Transverse colon (tissue), 4 donors: ENCODE measurements at regions not wholly inside any gene's neighbourhood (a gene's known extent, or its start where the extent isn't known, plus 50 kb on each side); places are given as distances from the start of the nearest gene placed in this dataset.

ENCODE experiments used
- DNase-seq: peaks from one replicate; pipeline ENCODE4 v3.0.0-alpha.2; 2019
- H3K27ac ChIP-seq, 4 donors: fragments of 200-600 bp; sonication (generic); 2 replicates each; pipeline ENCODE4 v1.5.1; 2016 to 2018; ENCODE audit warnings: inconsistent platforms in 4 of 4
- H3K27me3 ChIP-seq: fragments of 200-600 bp; sonication (generic); 2 replicates; pipeline ENCODE4 v1.5.1; 2017; ENCODE audit warnings: inconsistent platforms
- H3K36me3 ChIP-seq, 4 donors: fragments of 200-600 bp; sonication (generic); 2 replicates each; pipeline ENCODE4 v1.5.1; 2017 to 2019; ENCODE audit warnings: inconsistent platforms in 4 of 4
- H3K4me1 ChIP-seq, 4 donors: fragments of 200-600 bp; sonication (generic); 2 replicates each; pipeline ENCODE4 v1.5.1; 2017 to 2020; ENCODE audit warnings: inconsistent platforms in 4 of 4
- H3K4me3 ChIP-seq, 4 donors: fragments of 200-600 bp; sonication (generic); 1 replicate in 1 of 4; 2 replicates in 3 of 4; pipeline versions ENCODE4 v1.5.1 to v1.6.1; 2017 to 2019; ENCODE audit warnings: inconsistent platforms in 4 of 4
- H3K9me3 ChIP-seq, 2 donors: fragments of 200-600 bp; sonication (generic); 2 replicates each; pipeline ENCODE4 v1.5.1; 2017 to 2019; ENCODE audit warnings: inconsistent platforms in 2 of 2
- EP300 ChIP-seq: sonication (generic); formaldehyde crosslinking; IDR thresholded peaks from one replicate; pipeline ENCODE4 v1.6.1; 2017; ENCODE audit warnings: antibody characterized with exemption, low read depth
- POLR2A ChIP-seq: fragments of 450-650 bp; IDR thresholded peaks from one replicate; pipeline ENCODE4 v1.6.1; 2016; ENCODE audit warnings: antibody characterized with exemption, mild to moderate bottlenecking, moderate library complexity
- POLR2AphosphoS5 ChIP-seq, 3 donors: sonication (generic); formaldehyde crosslinking; IDR thresholded peaks; one replicate each; pipeline ENCODE4 v1.6.1; 2016; ENCODE audit warnings: antibody characterized with exemption in 3 of 3
- WGBS, 2 donors: methylation state at CpG; one replicate each; pipeline ENCODE4 v1.1.5; 2018; ENCODE audit warnings: low coverage in 1 of 2; 5-methylcytosine and 5-hydroxymethylcytosine counted together
- in situ Hi-C, 4 donors: fragments of 200-750 bp; cut with MboI; loops; one replicate each; pipeline versions ENCODE4 v1.15.0 to v1.15.1; 2017; ENCODE audit warnings: low sequenced_read_pairs in 3 of 4, low pct_ligation_motif_present in 1 of 4, low pct_unique_long_range_greater_than_20kb in 1 of 4
- intact Hi-C: fragments of 100-400 bp; cut with DNase I; formaldehyde crosslinking; loops from one replicate; pipeline ENCODE4 v1.15.1; 2023; ENCODE audit warnings: low total_unique reads
- TF ChIP-seq, protein P1 (sequence below), 5 experiments: fragments of 200-600 bp in 3 of 5; fragments of 450-650 bp in 2 of 5; sonication (generic) in 3 of 5; IDR thresholded peaks; 1 replicate in 2 of 5; 2 replicates in 3 of 5; pipeline ENCODE4 v1.5.1; 2016 to 2017; ENCODE audit warnings: antibody characterized with exemption in 5 of 5, inconsistent platforms in 3 of 5, mild to moderate bottlenecking in 2 of 5, moderate library complexity in 1 of 5

GRCh38 chr13:61905054-61905453 lies 489.4 kb upstream of the PCDH20 start:
- Histone ChIP-seq H3K9me3 (no peaks in the 10 kb centered on the region), H3K4me3 (no peak overlapping the region), H3K27ac (no peak overlapping the region), H3K36me3 (no peaks in the 10 kb centered on the region), H3K4me1 (no peaks in the 10 kb centered on the region), H3K27me3 (no peaks in the 10 kb centered on the region)
- in situ Hi-C loops (no loop called here), intact Hi-C loops (no loop called here)
- TF ChIP-seq POLR2AphosphoS5 (IDR thresholded peaks at IDR 0.05) (no peak), POLR2A (no peak), EP300 (no peak)
- TF ChIP-seq, protein P1, sequence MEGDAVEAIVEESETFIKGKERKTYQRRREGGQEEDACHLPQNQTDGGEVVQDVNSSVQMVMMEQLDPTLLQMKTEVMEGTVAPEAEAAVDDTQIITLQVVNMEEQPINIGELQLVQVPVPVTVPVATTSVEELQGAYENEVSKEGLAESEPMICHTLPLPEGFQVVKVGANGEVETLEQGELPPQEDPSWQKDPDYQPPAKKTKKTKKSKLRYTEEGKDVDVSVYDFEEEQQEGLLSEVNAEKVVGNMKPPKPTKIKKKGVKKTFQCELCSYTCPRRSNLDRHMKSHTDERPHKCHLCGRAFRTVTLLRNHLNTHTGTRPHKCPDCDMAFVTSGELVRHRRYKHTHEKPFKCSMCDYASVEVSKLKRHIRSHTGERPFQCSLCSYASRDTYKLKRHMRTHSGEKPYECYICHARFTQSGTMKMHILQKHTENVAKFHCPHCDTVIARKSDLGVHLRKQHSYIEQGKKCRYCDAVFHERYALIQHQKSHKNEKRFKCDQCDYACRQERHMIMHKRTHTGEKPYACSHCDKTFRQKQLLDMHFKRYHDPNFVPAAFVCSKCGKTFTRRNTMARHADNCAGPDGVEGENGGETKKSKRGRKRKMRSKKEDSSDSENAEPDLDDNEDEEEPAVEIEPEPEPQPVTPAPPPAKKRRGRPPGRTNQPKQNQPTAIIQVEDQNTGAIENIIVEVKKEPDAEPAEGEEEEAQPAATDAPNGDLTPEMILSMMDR (IDR thresholded peaks at IDR 0.05): no peak
- DNase-seq: no peak
- WGBS, 2 donors: 77 to 83% methylated on average over 2 of the region's 2 CpGs

DNA sequence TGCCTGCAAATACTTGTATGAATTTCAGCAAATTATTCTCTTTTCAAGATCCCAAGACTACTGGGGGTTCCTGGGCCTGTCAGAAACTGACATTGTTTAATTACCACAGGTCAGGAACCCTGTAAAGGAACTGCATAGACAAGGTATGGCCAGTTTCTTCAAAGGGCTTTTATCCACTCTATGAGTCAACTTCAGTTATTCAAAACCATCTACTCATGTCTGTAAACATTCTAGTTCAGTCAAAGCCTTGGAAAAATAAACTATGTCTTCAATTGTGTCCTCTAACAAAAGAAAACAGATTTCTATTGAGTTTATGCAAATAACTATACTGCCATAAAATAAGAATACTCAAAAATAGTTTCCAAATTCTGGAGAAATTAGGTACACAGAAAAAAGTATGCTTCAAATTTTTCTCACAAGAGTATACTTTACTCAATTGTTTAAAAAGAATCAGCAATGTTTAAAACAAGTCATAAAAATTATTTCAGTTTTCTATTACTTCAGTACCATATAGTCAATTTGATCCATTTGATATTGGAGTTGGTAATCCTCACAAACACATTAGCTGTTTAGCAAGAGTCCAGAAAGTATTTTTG lies 486.4 kb upstream of the PCDH20 start:
- TF ChIP-seq POLR2AphosphoS5 (IDR thresholded peaks at IDR 0.05): no peak
- TF ChIP-seq, protein P1 (IDR thresholded peaks at IDR 0.05): no peak
- TF ChIP-seq EP300: no peak
- TF ChIP-seq POLR2A: no peak
- Histone ChIP-seq H3K4me1 (no peaks in the 10 kb centered on the region), H3K9me3 (no peaks in the 10 kb centered on the region), H3K27ac (no peak overlapping the region), H3K4me3 (no peak overlapping the region), H3K27me3 (no peaks in the 10 kb centered on the region), H3K36me3 (no peaks in the 10 kb centered on the region)
- DNase-seq: no peak
- in situ Hi-C loops: no loop called here
- intact Hi-C loops: no loop called here

GRCh38 chr13:61900033-61900432 lies 484.4 kb upstream of the PCDH20 start:
- Histone ChIP-seq H3K27ac (no peak overlapping the region), H3K36me3 (no peaks in the 10 kb centered on the region), H3K27me3 (no peaks in the 10 kb centered on the region), H3K9me3 (no peaks in the 10 kb centered on the region), H3K4me3 (no peak overlapping the region), H3K4me1 (no peaks in the 10 kb centered on the region)
- in situ Hi-C loops: no loop called here
- 43 to 48% methylated on average over 3 of the region's 3 CpGs for WGBS, 2 donors
- no peak for DNase-seq
- intact Hi-C loops: no loop called here
- no peak for TF ChIP-seq POLR2AphosphoS5 (IDR thresholded peaks at IDR 0.05)
- TF ChIP-seq, protein P1 (IDR thresholded peaks at IDR 0.05): no peak
- TF ChIP-seq EP300: no peak
- no peak for TF ChIP-seq POLR2A

GRCh38 chr13:61898207-61898606 lies 482.6 kb upstream of the PCDH20 start:
- TF ChIP-seq POLR2A (no peak), POLR2AphosphoS5 (IDR thresholded peaks at IDR 0.05) (no peak), EP300 (no peak)
- TF ChIP-seq, protein P1 (IDR thresholded peaks at IDR 0.05): no peak
- no peak for DNase-seq
- Histone ChIP-seq H3K36me3 (no peaks in the 10 kb centered on the region), H3K27ac (no peak overlapping the region), H3K4me3 (no peak overlapping the region), H3K9me3 (no peaks in the 10 kb centered on the region), H3K27me3 (no peaks in the 10 kb centered on the region), H3K4me1 (no peaks in the 10 kb centered on the region)
- in situ Hi-C loops: no loop called here
- WGBS, 2 donors: 61 to 84% methylated on average over 2 of the region's 2 CpGs
- intact Hi-C loops: no loop called here
